ENCODE measurements at regions not wholly inside any gene's neighbourhood (a gene's known extent, or its start where the extent isn't known, plus 50 kb on each side); places are given as distances from the start of the nearest gene placed in this dataset.

DNA sequence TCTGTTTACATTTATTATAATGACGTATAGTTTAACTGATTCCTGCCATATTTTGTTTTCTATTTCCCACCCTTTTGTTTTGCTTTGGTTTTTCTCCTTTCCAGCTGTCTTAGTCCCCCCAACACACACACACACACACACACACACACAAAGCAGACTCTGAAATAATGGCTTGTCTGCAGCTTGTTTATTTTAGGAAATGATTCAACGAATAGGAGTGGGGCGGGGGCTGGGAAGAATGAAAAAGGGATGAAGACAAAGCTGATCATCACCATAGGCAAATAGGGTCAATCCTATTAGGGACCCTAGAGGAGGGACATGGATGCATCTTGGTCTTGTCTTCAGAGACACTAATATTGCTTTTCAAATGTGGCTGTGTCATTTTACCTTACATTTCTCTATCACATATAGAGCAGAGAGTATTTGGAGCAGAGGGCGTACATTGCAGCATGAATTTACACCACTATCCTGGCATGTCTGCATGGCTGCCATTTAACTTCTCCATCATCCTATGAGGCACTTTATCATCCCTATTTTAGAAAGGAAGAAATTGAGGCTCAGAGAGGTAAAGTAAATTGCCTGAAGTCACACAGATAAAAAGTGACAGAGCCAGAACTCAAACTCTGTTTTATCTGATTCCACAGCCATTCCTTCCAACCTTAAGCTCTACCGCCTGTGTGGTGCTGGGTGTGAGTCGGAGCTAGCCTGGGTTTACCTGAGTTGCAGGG lies 147.2 kb upstream of the TPM1 start:
- no peak for DNase-seq (ENCODE audit: extremely low spot score, unreplicated experiment)
- Mint-ChIP-seq H3K9me3 (ENCODE audit: unreplicated experiment) (no peaks in the 10 kb centered on the region), H3K36me3 (ENCODE audit: unreplicated experiment) (no peaks in the 10 kb centered on the region), H3K4me3 (ENCODE audit: unreplicated experiment) (no peak overlapping the region), H3K27ac (ENCODE audit: unreplicated experiment) (peak overlapping the region; percentile 94), H3K4me1 (ENCODE audit: unreplicated experiment) (peaks cover 57% of the 10 kb centered on the region), H3K27me3 (ENCODE audit: unreplicated experiment) (no peaks in the 10 kb centered on the region)
- TF ChIP-seq, protein P1, sequence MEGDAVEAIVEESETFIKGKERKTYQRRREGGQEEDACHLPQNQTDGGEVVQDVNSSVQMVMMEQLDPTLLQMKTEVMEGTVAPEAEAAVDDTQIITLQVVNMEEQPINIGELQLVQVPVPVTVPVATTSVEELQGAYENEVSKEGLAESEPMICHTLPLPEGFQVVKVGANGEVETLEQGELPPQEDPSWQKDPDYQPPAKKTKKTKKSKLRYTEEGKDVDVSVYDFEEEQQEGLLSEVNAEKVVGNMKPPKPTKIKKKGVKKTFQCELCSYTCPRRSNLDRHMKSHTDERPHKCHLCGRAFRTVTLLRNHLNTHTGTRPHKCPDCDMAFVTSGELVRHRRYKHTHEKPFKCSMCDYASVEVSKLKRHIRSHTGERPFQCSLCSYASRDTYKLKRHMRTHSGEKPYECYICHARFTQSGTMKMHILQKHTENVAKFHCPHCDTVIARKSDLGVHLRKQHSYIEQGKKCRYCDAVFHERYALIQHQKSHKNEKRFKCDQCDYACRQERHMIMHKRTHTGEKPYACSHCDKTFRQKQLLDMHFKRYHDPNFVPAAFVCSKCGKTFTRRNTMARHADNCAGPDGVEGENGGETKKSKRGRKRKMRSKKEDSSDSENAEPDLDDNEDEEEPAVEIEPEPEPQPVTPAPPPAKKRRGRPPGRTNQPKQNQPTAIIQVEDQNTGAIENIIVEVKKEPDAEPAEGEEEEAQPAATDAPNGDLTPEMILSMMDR (IDR thresholded peaks at IDR 0.05), result no peak

DNA sequence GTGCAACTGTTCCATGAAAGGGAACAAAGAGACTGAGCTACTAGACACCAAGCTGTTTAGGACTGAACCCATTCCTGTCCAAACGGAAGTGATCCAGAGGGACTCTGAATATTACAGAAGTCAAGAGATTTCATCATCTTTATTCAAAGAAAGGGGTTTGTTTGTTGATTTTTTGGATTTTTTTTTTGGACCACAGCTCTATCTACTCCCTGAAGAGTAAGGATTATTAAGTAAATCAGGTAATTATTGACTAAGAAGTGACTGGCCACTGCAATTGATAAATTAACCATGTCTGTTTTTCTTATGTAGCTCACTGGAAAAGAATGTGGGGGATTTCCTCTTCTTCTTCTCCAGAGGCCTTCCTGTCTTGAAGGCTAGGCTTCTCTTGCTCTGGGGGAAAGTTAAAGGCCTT lies 146.6 kb upstream of the TPM1 start:
- Mint-ChIP-seq H3K9me3 (ENCODE audit: unreplicated experiment) (no peaks in the 10 kb centered on the region), H3K4me3 (ENCODE audit: unreplicated experiment) (no peak overlapping the region), H3K27ac (ENCODE audit: unreplicated experiment) (peak overlapping the region; percentile 94), H3K36me3 (ENCODE audit: unreplicated experiment) (no peaks in the 10 kb centered on the region), H3K4me1 (ENCODE audit: unreplicated experiment) (peaks cover 58% of the 10 kb centered on the region), H3K27me3 (ENCODE audit: unreplicated experiment) (no peaks in the 10 kb centered on the region)
- DNase-seq (ENCODE audit: extremely low spot score, unreplicated experiment), result no peak
- TF ChIP-seq, protein P1 (IDR thresholded peaks at IDR 0.05), result no peak

DNA sequence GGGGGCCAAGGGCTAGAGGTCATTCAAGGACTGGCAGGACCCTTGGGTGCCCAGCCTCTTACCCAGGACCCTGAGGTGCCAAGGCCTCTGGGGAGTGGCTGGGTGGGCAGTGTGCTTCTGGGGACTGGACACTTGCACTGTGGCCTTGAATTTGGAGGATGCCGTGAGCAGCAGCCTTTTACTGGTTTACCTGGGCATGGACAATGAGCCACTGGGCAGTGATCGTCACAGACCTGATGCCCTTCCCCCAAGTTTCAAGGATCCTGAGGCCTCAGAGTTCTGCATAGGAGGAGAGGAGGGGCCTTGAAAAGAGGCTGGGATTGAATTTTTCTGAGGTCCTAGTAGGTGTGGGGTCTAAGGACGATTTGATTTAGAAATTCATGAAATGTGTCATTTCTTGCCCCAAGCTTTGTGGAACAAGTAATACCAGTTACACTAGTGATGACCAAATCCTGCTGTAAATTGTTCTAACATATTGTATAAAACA lies 146.1 kb upstream of the TPM1 start:
- H3K4me3 Mint-ChIP-seq (ENCODE audit: unreplicated experiment), result peak overlapping the region; percentile 31
- peaks cover 58% of the 10 kb centered on the region for H3K4me1 Mint-ChIP-seq (ENCODE audit: unreplicated experiment)
- peak overlapping the region; percentile 94 for H3K27ac Mint-ChIP-seq (ENCODE audit: unreplicated experiment)
- TF ChIP-seq, protein P1 (IDR thresholded peaks at IDR 0.05), result no peak
- no peaks in the 10 kb centered on the region for H3K27me3 Mint-ChIP-seq (ENCODE audit: unreplicated experiment)
- H3K9me3 Mint-ChIP-seq (ENCODE audit: unreplicated experiment), result no peaks in the 10 kb centered on the region
- H3K36me3 Mint-ChIP-seq (ENCODE audit: unreplicated experiment), result no peaks in the 10 kb centered on the region
- DNase-seq (ENCODE audit: extremely low spot score, unreplicated experiment), result no peak

DNA sequence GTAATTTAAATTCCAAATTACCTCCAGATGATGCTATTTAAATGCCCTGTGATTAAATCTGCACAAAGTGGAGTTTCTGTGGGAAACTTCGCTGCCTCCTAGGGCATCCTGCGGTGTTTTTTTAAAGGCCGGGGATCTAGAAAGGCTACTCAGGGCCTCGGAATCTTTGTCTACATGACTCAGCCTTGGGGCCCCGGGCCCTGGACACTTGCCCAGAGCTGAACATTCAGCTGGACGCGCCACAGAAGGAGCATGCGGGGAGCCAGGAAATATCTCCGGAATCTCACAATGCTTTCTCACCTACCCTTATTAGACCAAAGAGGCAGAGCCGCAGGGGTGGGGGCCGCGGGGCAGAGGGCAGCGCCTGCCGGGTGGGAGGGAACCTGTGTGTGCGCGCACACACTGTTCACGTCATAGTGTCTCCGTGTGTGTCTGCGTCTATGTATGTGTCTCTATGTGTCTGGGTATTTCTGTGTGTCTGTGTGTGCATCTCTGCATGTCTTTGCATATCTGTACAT lies 145.5 kb upstream of the TPM1 start:
- H3K4me1 Mint-ChIP-seq (ENCODE audit: unreplicated experiment), result peaks cover 58% of the 10 kb centered on the region
- H3K27ac Mint-ChIP-seq (ENCODE audit: unreplicated experiment), result peak overlapping the region; percentile 94
- TF ChIP-seq, protein P1 (IDR thresholded peaks at IDR 0.05), result no peak
- peak overlapping the region; percentile 50 for H3K4me3 Mint-ChIP-seq (ENCODE audit: unreplicated experiment)
- no peaks in the 10 kb centered on the region for H3K36me3 Mint-ChIP-seq (ENCODE audit: unreplicated experiment)
- DNase-seq (ENCODE audit: extremely low spot score, unreplicated experiment), result peak; percentile 96
- H3K27me3 Mint-ChIP-seq (ENCODE audit: unreplicated experiment), result no peaks in the 10 kb centered on the region
- no peaks in the 10 kb centered on the region for H3K9me3 Mint-ChIP-seq (ENCODE audit: unreplicated experiment)

DNA sequence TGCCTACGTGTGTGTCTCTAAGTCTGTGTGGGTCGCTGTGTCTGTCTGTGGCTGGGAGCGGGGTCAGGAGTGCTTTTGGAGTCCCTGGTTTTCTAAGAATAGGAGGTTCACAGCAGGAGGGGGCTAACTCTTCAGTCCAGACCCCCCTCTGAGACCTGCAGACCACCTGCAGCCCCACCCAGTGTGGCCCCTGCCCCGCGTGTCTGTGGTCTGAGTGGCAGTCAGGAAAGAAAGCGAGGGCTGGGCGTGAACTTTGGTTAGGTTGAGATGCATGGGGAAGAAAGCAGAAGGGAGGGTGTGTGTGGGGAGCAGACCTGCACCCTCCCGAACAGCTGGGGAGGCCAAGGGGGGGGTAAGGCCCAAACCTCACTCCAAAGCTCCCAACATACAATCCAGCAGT lies 144.9 kb upstream of the TPM1 start:
- H3K4me3 Mint-ChIP-seq (ENCODE audit: unreplicated experiment), result peak overlapping the region; percentile 50
- TF ChIP-seq, protein P1 (IDR thresholded peaks at IDR 0.05), result no peak
- H3K27me3 Mint-ChIP-seq (ENCODE audit: unreplicated experiment), result no peaks in the 10 kb centered on the region
- no peaks in the 10 kb centered on the region for H3K36me3 Mint-ChIP-seq (ENCODE audit: unreplicated experiment)
- DNase-seq (ENCODE audit: extremely low spot score, unreplicated experiment), result no peak
- H3K27ac Mint-ChIP-seq (ENCODE audit: unreplicated experiment), result peak overlapping the region; percentile 94
- peaks cover 58% of the 10 kb centered on the region for H3K4me1 Mint-ChIP-seq (ENCODE audit: unreplicated experiment)
- no peaks in the 10 kb centered on the region for H3K9me3 Mint-ChIP-seq (ENCODE audit: unreplicated experiment)

Data from osteocyte (in vitro differentiated cells).